SK-N-SH treated with all-trans-retinoic acid at 6 μM for 48 hours (cell line): ENCODE measurements at regions not wholly inside any gene's neighbourhood (a gene's known extent, or its start where the extent isn't known, plus 50 kb on each side); places are given as distances from the start of the nearest gene placed in this dataset.

Experiments used
- ATAC-seq: fragments of 200-7000 bp; cut with Tn5 transposase; 3 replicates; pipeline ENCODE4 v1.9.1; 2020; ENCODE audit warnings: mild to moderate bottlenecking, moderate library complexity
- ARNTL ChIP-seq: fragments of 450-650 bp; formaldehyde crosslinking; IDR thresholded peaks from 2 replicates; pipeline ENCODE4 v1.5.0; 2020; ENCODE audit warnings: low read depth, mild to moderate bottlenecking, moderate library complexity, borderline replicate concordance
- BACH2 ChIP-seq: fragments of 250-450 bp; sonication (Bioruptor Pico); IDR thresholded peaks from 2 replicates; pipeline ENCODE4 v1.9.0; 2021; ENCODE audit warnings: mild to moderate bottlenecking, borderline replicate concordance
- CSDC2 ChIP-seq: fragments of 250-450 bp; sonication (Bioruptor Pico); IDR thresholded peaks from 2 replicates; pipeline ENCODE4 v1.5.0; 2020; ENCODE audit warnings: mild to moderate bottlenecking, moderate library complexity
- CSRNP3 ChIP-seq: fragments of 250-450 bp; sonication (Bioruptor Pico); IDR thresholded peaks from 2 replicates; pipeline ENCODE4 v1.5.1; 2021; ENCODE audit warnings: mild to moderate bottlenecking, moderate library complexity
- ESRRG ChIP-seq: fragments of 250-450 bp; sonication (Bioruptor Pico); IDR thresholded peaks from 2 replicates; pipeline ENCODE4 v1.6.1; 2021; ENCODE audit warnings: mild to moderate bottlenecking
- GLIS3 ChIP-seq: fragments of 250-450 bp; sonication (Bioruptor Pico); IDR thresholded peaks from 2 replicates; pipeline ENCODE4 v1.5.0; 2020; ENCODE audit warnings: mild to moderate bottlenecking, moderate library complexity
- ISL1 ChIP-seq: fragments of 250-450 bp; sonication (Bioruptor Pico); IDR thresholded peaks from 2 replicates; pipeline ENCODE4 v2.1.2; 2022; ENCODE audit warnings: mild to moderate bottlenecking, moderate library complexity
- OSR1 ChIP-seq: fragments of 250-450 bp; sonication (Bioruptor Pico); IDR thresholded peaks from 2 replicates; pipeline ENCODE4 v1.8.0; 2022; ENCODE audit warnings: moderate library complexity, mild to moderate bottlenecking, inconsistent platforms
- PATZ1 ChIP-seq: fragments of 250-450 bp; sonication (Bioruptor Pico); IDR thresholded peaks from 2 replicates; pipeline ENCODE4 v1.8.0; 2020; ENCODE audit warnings: mild to moderate bottlenecking, moderate library complexity, borderline replicate concordance
- POU6F1 ChIP-seq: fragments of 250-450 bp; sonication (Bioruptor Pico); IDR thresholded peaks from 2 replicates; pipeline ENCODE4 v1.8.0; 2021; ENCODE audit warnings: low read depth, mild to moderate bottlenecking, moderate library complexity, borderline replicate concordance
- PPARA ChIP-seq: fragments of 250-450 bp; sonication (Bioruptor Pico); IDR thresholded peaks from 2 replicates; pipeline ENCODE4 v1.5.0; 2020; ENCODE audit warnings: mild to moderate bottlenecking, borderline replicate concordance
- RARB ChIP-seq: fragments of 250-450 bp; sonication (Bioruptor Pico); IDR thresholded peaks from 2 replicates; pipeline ENCODE4 v1.8.0; 2021; ENCODE audit warnings: mild to moderate bottlenecking, moderate library complexity
- TCF4 ChIP-seq: fragments of 250-450 bp; sonication (Bioruptor Pico); IDR thresholded peaks from 2 replicates; pipeline ENCODE4 v1.8.0; 2021; ENCODE audit warnings: mild to moderate bottlenecking, moderate library complexity, borderline replicate concordance
- TOX ChIP-seq: fragments of 250-450 bp; sonication (Bioruptor Pico); IDR thresholded peaks from 2 replicates; pipeline ENCODE4 v1.8.0; 2021; ENCODE audit warnings: mild to moderate bottlenecking, moderate library complexity, borderline replicate concordance
- TSHZ2 ChIP-seq: fragments of 250-450 bp; sonication (Bioruptor Pico); IDR thresholded peaks from 2 replicates; pipeline ENCODE4 v1.5.0; 2020; ENCODE audit warnings: mild to moderate bottlenecking, moderate library complexity
- ZFP3 ChIP-seq: fragments of 250-450 bp; sonication (Bioruptor Pico); IDR thresholded peaks from 2 replicates; pipeline ENCODE4 v1.5.0; 2020; ENCODE audit warnings: mild to moderate bottlenecking, moderate library complexity
- ZFP30 ChIP-seq: fragments of 450-650 bp; formaldehyde crosslinking; IDR thresholded peaks from 2 replicates; pipeline ENCODE4 v1.5.0; 2022; ENCODE audit warnings: mild to moderate bottlenecking, moderate library complexity
- ZNF565 ChIP-seq: fragments of 450-650 bp; formaldehyde crosslinking; conservative IDR thresholded peaks from 2 replicates; pipeline ENCODE4 v1.5.0; 2020; ENCODE audit warnings: low read depth, mild to moderate bottlenecking, moderate library complexity
- ZNF70 ChIP-seq: fragments of 450-650 bp; formaldehyde crosslinking; IDR thresholded peaks from 2 replicates; pipeline ENCODE4 v1.5.0; 2020; ENCODE audit warnings: mild to moderate bottlenecking, moderate library complexity
- ZNF8 ChIP-seq: fragments of 450-650 bp; formaldehyde crosslinking; IDR thresholded peaks from 2 replicates; pipeline ENCODE4 v1.5.0; 2020; ENCODE audit warnings: mild to moderate bottlenecking, moderate library complexity

- TF ChIP-seq ZFP30 (CRISPR knock-in tag) (no peak), RARB (CRISPR knock-in tag) (no peak), TCF4 (no peak), CSDC2 (CRISPR knock-in tag) (no peak), BACH2 (CRISPR knock-in tag) (no peak), ZNF8 (no peak), POU6F1 (CRISPR knock-in tag) (no peak), OSR1 (no peak), ESRRG (CRISPR knock-in tag) (no peak), PATZ1 (CRISPR knock-in tag) (no peak), ARNTL (CRISPR knock-in tag) (no peak), ZFP3 (CRISPR knock-in tag) (no peak), GLIS3 (CRISPR knock-in tag) (no peak), TOX (CRISPR knock-in tag) (no peak), PPARA (no peak), TSHZ2 (CRISPR knock-in tag) (no peak)
- ATAC-seq, result no peak
Measured at GRCh38 chr6:84449220-84449619, 221.8 kb upstream of the CEP162 start.

GRCh38 chr6:84448331-84448730, 220.9 kb upstream of the CEP162 start:
- TF ChIP-seq PATZ1 (CRISPR knock-in tag), result no peak
- no peak for TF ChIP-seq CSDC2 (CRISPR knock-in tag)
- TF ChIP-seq ZNF565 (CRISPR knock-in tag), result no peak
- no peak for TF ChIP-seq PPARA
- no peak for TF ChIP-seq ISL1
- no peak for TF ChIP-seq GLIS3 (CRISPR knock-in tag)
- TF ChIP-seq ZFP3 (CRISPR knock-in tag), result no peak
- TF ChIP-seq CSRNP3 (CRISPR knock-in tag), result no peak
- no peak for TF ChIP-seq RARB (CRISPR knock-in tag)
- TF ChIP-seq ZNF70 (CRISPR knock-in tag), result no peak
- no peak for TF ChIP-seq TOX (CRISPR knock-in tag)
- no peak for TF ChIP-seq BACH2 (CRISPR knock-in tag)
- ATAC-seq, result no peak

GRCh38 chr6:84447651-84448050, 220.2 kb upstream of the CEP162 start:
- no peak for ATAC-seq
- TF ChIP-seq ARNTL (CRISPR knock-in tag), result no peak
- TF ChIP-seq ISL1, result no peak
- no peak for TF ChIP-seq ZNF70 (CRISPR knock-in tag)
- no peak for TF ChIP-seq BACH2 (CRISPR knock-in tag)
